GM19023 (cell line): ENCODE measurements at regions not wholly inside any gene's neighbourhood (a gene's known extent, or its start where the extent isn't known, plus 50 kb on each side); places are given as distances from the start of the nearest gene placed in this dataset.

Experiments used
- ATAC-seq: cut with Tn5 transposase; IDR thresholded peaks from one replicate; pipeline ENCODE4 v1.9.1; 2021; ENCODE audit warnings: mild to moderate bottlenecking, moderate library complexity; ENCODE audit not compliant: unreplicated experiment

DNA sequence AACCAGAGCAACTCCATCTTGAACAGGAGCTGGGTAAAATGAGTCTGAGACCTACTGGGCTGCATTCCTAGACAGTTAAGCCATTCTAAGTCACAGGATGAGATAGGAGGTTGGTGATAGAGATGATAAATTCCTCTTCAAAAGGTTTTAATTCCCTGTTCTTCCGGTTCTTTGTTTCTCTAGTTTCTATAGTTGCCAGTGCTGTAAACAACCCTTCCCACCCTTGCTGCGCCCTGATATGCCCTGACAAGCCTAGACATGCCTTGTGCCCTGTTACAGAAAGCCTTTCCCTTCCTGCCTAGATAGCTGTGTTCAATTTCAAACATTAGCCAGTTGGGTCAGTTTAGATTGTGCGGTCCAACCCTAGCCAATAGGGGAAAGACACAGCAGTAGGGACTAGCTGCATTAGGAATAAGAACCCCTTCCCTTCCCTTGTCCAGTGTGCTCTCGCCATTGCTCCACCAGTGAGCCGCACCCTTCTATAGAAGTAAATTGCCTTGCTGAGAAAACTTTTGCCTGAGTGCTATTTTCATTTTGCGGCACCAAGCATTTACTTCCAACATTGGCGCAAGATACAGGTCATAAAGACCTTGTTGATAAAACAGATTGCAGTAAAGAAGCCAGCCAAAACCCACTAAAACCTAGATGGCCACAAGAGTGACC, 52.5 kb upstream of the CCN2 start:
- no peak for ATAC-seq
